Peyer's patch (tissue), 4 donors: ENCODE measurements at regions not wholly inside any gene's neighbourhood (a gene's known extent, or its start where the extent isn't known, plus 50 kb on each side); places are given as distances from the start of the nearest gene placed in this dataset.
"Not testable (repeated sequence)": the region's sequence is repeated elsewhere in the genome, so short reads cannot be mapped to it uniquely, and the experiment has no call there.

Experiments
- DNase-seq, 3 donors: peaks; one replicate each; pipeline ENCODE4 v3.0.0-alpha.2; 2017 to 2019
- H3K27ac ChIP-seq, 4 donors: fragments of 200-600 bp; sonication (generic); one replicate each; pipeline ENCODE4 v1.5.1; 2016 to 2019
- H3K27me3 ChIP-seq, 2 donors: fragments of 200-600 bp; sonication (generic); one replicate each; pipeline ENCODE4 v1.5.1; 2019
- H3K36me3 ChIP-seq, 3 donors: fragments of 200-600 bp; sonication (generic); one replicate each; pipeline ENCODE4 v1.5.1; 2016 to 2019
- H3K4me1 ChIP-seq, 4 donors: fragments of 200-600 bp; sonication (generic); one replicate each; pipeline ENCODE4 v1.5.1; 2016 to 2019
- H3K4me3 ChIP-seq, 4 donors: fragments of 200-600 bp; sonication (generic); 1 replicate in 3 of 4; 2 replicates in 1 of 4; pipeline ENCODE4 v1.5.1; 2016 to 2019; ENCODE audit warnings: mild to moderate bottlenecking in 1 of 4
- H3K9me3 ChIP-seq, 4 donors: fragments of 200-600 bp; sonication (generic); one replicate each; pipeline ENCODE4 v1.5.1; 2016 to 2019; ENCODE audit warnings: mild to moderate bottlenecking in 1 of 4
- POLR2A ChIP-seq, 2 donors: fragments of 450-650 bp; IDR thresholded peaks; one replicate each; pipeline ENCODE4 v1.5.1; 2017; ENCODE audit warnings: antibody characterized with exemption in 2 of 2, mild to moderate bottlenecking in 2 of 2, moderate library complexity in 2 of 2
- TF ChIP-seq, protein P1 (sequence below), 6 experiments: fragments of 450-650 bp in 4 of 6; fragments of 200-600 bp in 2 of 6; sonication (generic) in 1 of 6; IDR thresholded peaks; one replicate each; pipeline ENCODE4 v1.5.1; 2017 to 2019; ENCODE audit warnings: antibody characterized with exemption in 6 of 6, mild to moderate bottlenecking in 3 of 6, moderate library complexity in 1 of 6

DNA sequence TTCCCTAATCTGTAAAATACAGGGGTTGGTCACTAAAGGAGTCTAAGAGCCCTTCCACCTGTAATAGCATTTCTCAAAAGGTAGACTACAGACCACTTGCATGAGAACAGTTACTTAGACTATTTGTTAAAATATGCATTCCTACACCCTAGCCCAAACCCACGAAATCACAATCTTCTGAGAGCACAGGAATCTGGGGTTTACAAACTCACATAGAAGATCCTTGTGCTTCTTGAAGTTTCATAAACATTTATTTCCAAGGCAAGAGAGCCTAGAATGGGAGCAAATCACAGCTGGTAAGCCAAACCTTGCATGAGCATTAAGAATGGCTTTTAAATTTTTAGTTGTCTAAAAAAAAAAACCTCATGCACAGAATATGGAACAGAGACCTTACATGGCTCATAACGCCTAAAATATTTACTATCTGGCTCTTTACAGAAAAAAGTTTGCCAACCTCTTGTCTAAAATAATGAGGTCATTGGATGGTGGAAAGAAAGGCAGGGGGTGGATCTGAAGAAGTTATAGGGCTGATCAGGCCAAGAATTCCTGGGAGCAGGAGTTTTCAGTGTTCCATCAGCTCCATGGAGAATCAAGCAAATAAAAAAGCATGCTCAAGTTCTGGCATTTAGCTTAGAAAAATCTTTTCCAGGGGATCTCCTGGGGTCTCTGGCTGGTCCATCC lies 133.4 kb downstream of the CCDC34 start:
- H3K9me3 ChIP-seq = no peaks in the 10 kb centered on the region
- no peaks in the 10 kb centered on the region for H3K36me3 ChIP-seq
- no peak overlapping the region for H3K27ac ChIP-seq
- peaks cover 0 to 13% (median 0%) of the 10 kb centered on the region in 4 donors for H3K4me1 ChIP-seq
- H3K4me3 ChIP-seq = no peak overlapping the region
- TF ChIP-seq, protein P1, sequence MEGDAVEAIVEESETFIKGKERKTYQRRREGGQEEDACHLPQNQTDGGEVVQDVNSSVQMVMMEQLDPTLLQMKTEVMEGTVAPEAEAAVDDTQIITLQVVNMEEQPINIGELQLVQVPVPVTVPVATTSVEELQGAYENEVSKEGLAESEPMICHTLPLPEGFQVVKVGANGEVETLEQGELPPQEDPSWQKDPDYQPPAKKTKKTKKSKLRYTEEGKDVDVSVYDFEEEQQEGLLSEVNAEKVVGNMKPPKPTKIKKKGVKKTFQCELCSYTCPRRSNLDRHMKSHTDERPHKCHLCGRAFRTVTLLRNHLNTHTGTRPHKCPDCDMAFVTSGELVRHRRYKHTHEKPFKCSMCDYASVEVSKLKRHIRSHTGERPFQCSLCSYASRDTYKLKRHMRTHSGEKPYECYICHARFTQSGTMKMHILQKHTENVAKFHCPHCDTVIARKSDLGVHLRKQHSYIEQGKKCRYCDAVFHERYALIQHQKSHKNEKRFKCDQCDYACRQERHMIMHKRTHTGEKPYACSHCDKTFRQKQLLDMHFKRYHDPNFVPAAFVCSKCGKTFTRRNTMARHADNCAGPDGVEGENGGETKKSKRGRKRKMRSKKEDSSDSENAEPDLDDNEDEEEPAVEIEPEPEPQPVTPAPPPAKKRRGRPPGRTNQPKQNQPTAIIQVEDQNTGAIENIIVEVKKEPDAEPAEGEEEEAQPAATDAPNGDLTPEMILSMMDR (IDR thresholded peaks at IDR 0.05) = no peak
- TF ChIP-seq POLR2A (IDR thresholded peaks at IDR 0.05) = no peak
- no peak for DNase-seq
- no peaks in the 10 kb centered on the region for H3K27me3 ChIP-seq

DNA sequence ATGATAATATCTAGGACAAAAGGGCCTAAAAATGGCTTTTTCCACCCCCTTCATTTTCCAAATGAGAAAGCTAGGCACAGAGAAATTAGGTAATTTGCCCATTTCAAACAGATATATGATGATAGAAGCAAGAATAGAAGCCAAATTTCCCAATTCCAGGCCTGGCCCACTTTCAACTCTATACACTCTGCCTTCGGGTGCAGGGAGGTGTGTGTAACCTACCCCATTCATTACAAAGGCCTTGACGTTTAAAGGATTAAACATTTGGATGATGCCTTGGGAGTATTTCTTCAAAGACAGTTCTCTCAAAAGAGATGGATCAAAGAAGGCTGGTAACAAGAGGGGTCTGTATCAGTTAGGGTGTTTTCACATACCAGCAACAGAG lies 134.1 kb downstream of the CCDC34 start:
- Histone ChIP-seq H3K27ac (no peak overlapping the region), H3K9me3 (no peaks in the 10 kb centered on the region), H3K27me3 (no peaks in the 10 kb centered on the region), H3K4me3 (no peak overlapping the region), H3K4me1 (peaks cover 0 to 7% (median 0%) of the 10 kb centered on the region in 4 donors), H3K36me3 (no peaks in the 10 kb centered on the region)
- TF ChIP-seq, protein P1 (IDR thresholded peaks at IDR 0.05) = no peak
- no peak for TF ChIP-seq POLR2A (IDR thresholded peaks at IDR 0.05)
- DNase-seq = no peak

DNA sequence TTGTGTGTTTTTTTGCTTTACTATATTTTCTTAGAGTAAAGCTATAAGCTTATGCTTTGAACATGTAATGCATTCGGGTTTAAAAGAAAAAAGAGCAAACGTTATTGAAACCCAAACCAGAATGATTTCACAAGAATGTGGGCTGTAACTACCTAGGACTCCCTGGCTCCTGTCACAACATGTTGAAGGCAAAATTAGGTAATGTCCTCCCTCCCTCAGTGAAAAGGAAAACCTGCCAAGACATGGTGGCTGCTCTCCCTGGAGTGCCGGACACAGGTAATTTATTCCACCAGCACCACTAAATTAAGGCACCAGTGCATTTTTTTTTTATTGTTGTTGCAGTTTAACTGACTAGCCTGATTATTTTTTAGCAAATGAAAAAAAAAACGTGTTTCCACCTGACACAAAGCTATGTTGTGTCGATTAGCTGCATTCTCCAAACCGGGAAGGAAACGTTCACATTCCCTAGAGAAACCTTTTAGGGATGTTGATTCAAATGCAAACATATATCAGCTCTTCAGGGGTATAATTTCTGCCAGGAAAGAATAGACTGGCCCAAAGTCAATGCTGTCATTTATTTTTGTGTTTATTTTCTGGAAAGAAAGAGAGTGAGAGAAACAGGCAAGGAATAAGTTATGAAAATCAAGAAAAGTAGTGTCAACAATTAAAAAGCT lies 134.6 kb downstream of the CCDC34 start:
- Histone ChIP-seq H3K4me1 (peaks cover 0 to 2% (median 0%) of the 10 kb centered on the region in 4 donors), H3K4me3 (no peak overlapping the region), H3K27me3 (no peaks in the 10 kb centered on the region), H3K27ac (no peak overlapping the region), H3K9me3 (no peaks in the 10 kb centered on the region), H3K36me3 (no peaks in the 10 kb centered on the region)
- TF ChIP-seq POLR2A (IDR thresholded peaks at IDR 0.05) = no peak
- DNase-seq = no peak

DNA sequence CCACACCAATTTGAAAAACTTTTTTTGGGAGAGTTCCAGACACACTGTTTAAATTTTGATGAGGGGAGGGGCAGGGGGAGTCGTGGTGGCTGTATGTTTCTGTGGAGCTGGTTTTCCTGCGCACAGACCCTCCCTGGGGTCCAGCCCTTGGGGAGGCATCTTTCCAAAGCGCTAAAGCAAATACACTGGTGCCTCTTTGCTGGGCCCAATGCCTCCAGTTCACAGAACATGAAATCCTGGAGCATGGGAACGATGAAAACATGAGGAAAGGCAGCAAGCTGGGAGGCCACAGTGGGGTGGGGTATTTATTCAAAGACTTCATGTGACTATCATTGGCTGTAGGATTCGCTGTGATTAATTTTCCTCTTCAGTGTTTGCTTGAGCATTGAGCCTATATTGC lies 135.3 kb downstream of the CCDC34 start:
- DNase-seq = no peak
- TF ChIP-seq, protein P1 (IDR thresholded peaks at IDR 0.05) = no peak
- no peak for TF ChIP-seq POLR2A (IDR thresholded peaks at IDR 0.05)
- no peaks in the 10 kb centered on the region for H3K36me3 ChIP-seq
- H3K4me1 ChIP-seq = no peaks in the 10 kb centered on the region
- H3K9me3 ChIP-seq = no peaks in the 10 kb centered on the region
- no peaks in the 10 kb centered on the region for H3K27me3 ChIP-seq
- no peak overlapping the region for H3K4me3 ChIP-seq
- H3K27ac ChIP-seq = no peak overlapping the region

DNA sequence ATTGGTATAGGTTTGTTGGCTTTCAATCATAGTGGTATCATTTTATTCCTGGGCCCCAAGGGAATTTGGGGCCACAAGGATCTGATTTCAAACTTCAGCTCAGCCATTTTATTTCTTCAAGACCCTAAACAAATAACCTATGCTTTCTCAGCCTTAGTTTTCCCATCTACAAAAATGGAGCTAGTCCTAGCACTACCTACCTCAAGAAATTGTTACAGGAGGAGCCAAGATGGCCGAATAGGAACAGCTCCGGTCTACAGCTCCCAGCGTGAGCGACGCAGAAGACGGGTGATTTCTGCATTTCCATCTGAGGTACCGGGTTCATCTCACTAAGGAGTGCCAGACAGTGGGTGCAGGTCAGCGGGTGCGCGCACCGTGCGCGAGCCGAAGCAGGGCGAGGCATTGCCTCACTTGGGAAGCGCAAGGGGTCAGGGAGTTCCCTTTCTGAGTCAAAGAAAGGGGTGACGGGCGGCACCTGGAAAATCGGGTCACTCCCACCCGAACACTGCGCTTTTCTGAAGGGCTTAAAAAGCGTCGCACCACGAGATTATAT lies 143.5 kb downstream of the CCDC34 start:
- not testable (repeated sequence) for H3K4me1 ChIP-seq

DNA sequence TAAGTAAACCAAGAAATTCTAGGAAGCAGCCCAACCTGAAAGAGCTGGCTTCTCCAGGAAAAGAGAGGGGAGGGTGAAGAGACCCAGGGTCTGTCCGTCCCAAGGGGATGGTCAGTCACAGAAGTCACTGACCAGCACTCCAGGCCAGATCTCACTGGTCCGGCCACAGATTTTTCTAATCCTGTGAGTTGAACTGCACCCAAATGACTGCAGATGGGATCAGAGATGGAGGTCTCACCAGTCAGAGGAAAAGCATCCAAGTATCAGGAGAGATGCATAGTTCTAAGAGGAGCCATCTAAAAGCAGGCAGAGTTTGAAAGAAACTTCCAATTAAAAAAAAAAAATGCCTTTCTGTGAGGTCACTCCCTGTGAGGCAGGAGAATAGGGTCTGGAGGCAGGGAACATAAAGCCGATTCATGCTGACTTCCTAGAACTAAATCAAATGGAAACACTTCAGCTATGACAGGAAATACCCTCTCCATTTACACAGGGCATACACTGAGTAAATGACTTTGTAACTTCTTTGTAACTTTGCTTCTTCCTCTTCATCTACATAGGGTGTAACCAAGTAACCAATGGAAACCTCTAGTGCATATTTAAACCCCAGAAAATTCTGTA lies 144.5 kb downstream of the CCDC34 start:
- DNase-seq = no peak
- TF ChIP-seq POLR2A (IDR thresholded peaks at IDR 0.05) = no peak
- TF ChIP-seq, protein P1 (IDR thresholded peaks at IDR 0.05) = no peak
- Histone ChIP-seq H3K36me3 (no peaks in the 10 kb centered on the region), H3K27ac (no peak overlapping the region), H3K4me3 (no peak overlapping the region), H3K4me1 (no peaks in the 10 kb centered on the region), H3K27me3 (no peaks in the 10 kb centered on the region), H3K9me3 (no peaks in the 10 kb centered on the region)

More for the DNA sequence above, 143.5 kb downstream of the CCDC34 start:
- H3K36me3 ChIP-seq, DNase-seq, H3K27ac ChIP-seq, H3K4me3 ChIP-seq, H3K27me3 ChIP-seq, H3K9me3 ChIP-seq: not testable (repeated sequence)
